T-helper 17 cell (primary cell): ENCODE measurements at regions not wholly inside any gene's neighbourhood (a gene's known extent, or its start where the extent isn't known, plus 50 kb on each side); places are given as distances from the start of the nearest gene placed in this dataset.
"Not testable (repeated sequence)": the region's sequence is repeated elsewhere in the genome, so short reads cannot be mapped to it uniquely, and the experiment has no call there.

ENCODE experiments used
- ATAC-seq: fragments of 150-1000 bp; cut with Tn5 transposase; 2 replicates; pipeline ENCODE4 v1.10.0; 2021; ENCODE audit warnings: mild to moderate bottlenecking, moderate library complexity
- DNase-seq, 3 donors: peaks; one replicate each; pipeline versions ENCODE4 v3.0.0 to v3.0.0-alpha.2; 2020 to 2021
- H3K9me3 ChIP-seq: one replicate; pipeline ENCODE4 v1.7.0; 2013; ENCODE audit warnings: low read length, mild to moderate bottlenecking; ENCODE audit not compliant: control insufficient read depth, poor library complexity, severe bottlenecking
- H3K27ac Mint-ChIP-seq: one replicate; pipeline ENCODE4 v1.8.0; 2022; ENCODE audit warnings: mild to moderate bottlenecking, moderate library complexity, mixed read lengths
- H3K27me3 Mint-ChIP-seq: one replicate; pipeline ENCODE4 v1.8.0; 2022; ENCODE audit warnings: mixed read lengths
- H3K36me3 Mint-ChIP-seq: one replicate; pipeline ENCODE4 v1.8.0; 2022; ENCODE audit warnings: low read depth, mixed read lengths
- H3K4me1 Mint-ChIP-seq: one replicate; pipeline ENCODE4 v1.8.0; 2022; ENCODE audit warnings: mild to moderate bottlenecking, mixed read lengths
- H3K4me3 Mint-ChIP-seq: one replicate; pipeline ENCODE4 v1.8.0; 2022; ENCODE audit warnings: mild to moderate bottlenecking, moderate library complexity, mixed read lengths

GRCh38 chr21:14685568-14685967 lies 139.5 kb upstream of the SAMSN1 start:
- DNase-seq (no peak), ATAC-seq (no peak)
- Mint-ChIP-seq H3K36me3 (peaks cover 5% of the 10 kb centered on the region), H3K4me3 (no peak overlapping the region), H3K27me3 (no peaks in the 10 kb centered on the region), H3K27ac (no peak overlapping the region), H3K4me1 (peaks cover 13% of the 10 kb centered on the region)
- H3K9me3 ChIP-seq: no peaks in the 10 kb centered on the region

GRCh38 chr21:14684071-14684470 lies 138.0 kb upstream of the SAMSN1 start:
- Mint-ChIP-seq H3K36me3 (peaks cover 2% of the 10 kb centered on the region), H3K4me3 (no peak overlapping the region), H3K4me1 (peaks cover 13% of the 10 kb centered on the region), H3K27ac (no peak overlapping the region), H3K27me3 (no peaks in the 10 kb centered on the region)
- ATAC-seq (no peak), DNase-seq (no peak)
- H3K9me3 ChIP-seq: no peaks in the 10 kb centered on the region

- H3K27me3 Mint-ChIP-seq: no peaks in the 10 kb centered on the region
- ATAC-seq (no peak), DNase-seq (no peak)
- H3K9me3 ChIP-seq: no peaks in the 10 kb centered on the region
- peaks cover 2% of the 10 kb centered on the region for H3K36me3 Mint-ChIP-seq
- no peak overlapping the region for H3K4me3 Mint-ChIP-seq
- H3K27ac Mint-ChIP-seq: peak overlapping the region; percentile 49
- peaks cover 13% of the 10 kb centered on the region for H3K4me1 Mint-ChIP-seq
Observed at GRCh38 chr21:14683063-14683462, 136.9 kb upstream of the SAMSN1 start.

GRCh38 chr21:14678973-14679574 lies 133.0 kb upstream of the SAMSN1 start:
- no peaks in the 10 kb centered on the region for H3K9me3 ChIP-seq
- DNase-seq (no peak), ATAC-seq (no peak)
- H3K36me3 Mint-ChIP-seq: peaks cover 2% of the 10 kb centered on the region
- no peak overlapping the region for H3K27ac Mint-ChIP-seq
- no peak overlapping the region for H3K4me3 Mint-ChIP-seq
- H3K27me3 Mint-ChIP-seq: no peaks in the 10 kb centered on the region
- H3K4me1 Mint-ChIP-seq: peaks cover 20% of the 10 kb centered on the region

- Mint-ChIP-seq H3K27ac (peak overlapping the region; percentile 96), H3K27me3 (no peaks in the 10 kb centered on the region), H3K36me3 (no peaks in the 10 kb centered on the region), H3K4me3 (no peak overlapping the region), H3K4me1 (peaks cover 21% of the 10 kb centered on the region)
- ATAC-seq (no peak), DNase-seq (no peak)
- H3K9me3 ChIP-seq: no peaks in the 10 kb centered on the region
Observed at GRCh38 chr21:14677639-14678179, 131.6 kb upstream of the SAMSN1 start.

- peak overlapping the region; percentile 81 for H3K4me3 Mint-ChIP-seq
- ATAC-seq: no peak
- no peaks in the 10 kb centered on the region for H3K9me3 ChIP-seq
- H3K27me3 Mint-ChIP-seq: no peaks in the 10 kb centered on the region
- H3K27ac Mint-ChIP-seq: peak overlapping the region; percentile 96
- DNase-seq: no peak
- no peaks in the 10 kb centered on the region for H3K36me3 Mint-ChIP-seq
- H3K4me1 Mint-ChIP-seq: peaks cover 18% of the 10 kb centered on the region
Observed at GRCh38 chr21:14677013-14677412, 130.9 kb upstream of the SAMSN1 start.

- no peaks in the 10 kb centered on the region for H3K36me3 Mint-ChIP-seq
- H3K9me3 ChIP-seq: no peaks in the 10 kb centered on the region
- ATAC-seq: peak; percentile 88
- H3K27ac Mint-ChIP-seq: peak overlapping the region; percentile 96
- H3K4me3 Mint-ChIP-seq: peak overlapping the region; percentile 81
- H3K4me1 Mint-ChIP-seq: peaks cover 18% of the 10 kb centered on the region
- no peaks in the 10 kb centered on the region for H3K27me3 Mint-ChIP-seq
- no peak for DNase-seq
Observed at GRCh38 chr21:14675774-14676530, 129.8 kb upstream of the SAMSN1 start.

- H3K27ac Mint-ChIP-seq: no peak overlapping the region
- peaks cover 18% of the 10 kb centered on the region for H3K4me1 Mint-ChIP-seq
- H3K4me3 Mint-ChIP-seq: no peak overlapping the region
- no peak for ATAC-seq
- no peak for DNase-seq
- H3K27me3 Mint-ChIP-seq: no peaks in the 10 kb centered on the region
- H3K36me3 Mint-ChIP-seq: no peaks in the 10 kb centered on the region
- no peaks in the 10 kb centered on the region for H3K9me3 ChIP-seq
Observed at GRCh38 chr21:14673649-14674048, 127.5 kb upstream of the SAMSN1 start.

- Mint-ChIP-seq H3K4me3 (no peak overlapping the region), H3K4me1 (peaks cover 18% of the 10 kb centered on the region), H3K36me3 (no peaks in the 10 kb centered on the region), H3K27ac (no peak overlapping the region), H3K27me3 (no peaks in the 10 kb centered on the region)
- ATAC-seq (no peak), DNase-seq (no peak)
- no peaks in the 10 kb centered on the region for H3K9me3 ChIP-seq
Observed at GRCh38 chr21:14672466-14672865, 126.4 kb upstream of the SAMSN1 start.

- no peak overlapping the region for H3K27ac Mint-ChIP-seq
- H3K9me3 ChIP-seq: no peaks in the 10 kb centered on the region
- no peaks in the 10 kb centered on the region for H3K36me3 Mint-ChIP-seq
- no peak for DNase-seq
- H3K27me3 Mint-ChIP-seq: no peaks in the 10 kb centered on the region
- peaks cover 6% of the 10 kb centered on the region for H3K4me1 Mint-ChIP-seq
- ATAC-seq: no peak
- no peak overlapping the region for H3K4me3 Mint-ChIP-seq
Observed at GRCh38 chr21:14670409-14670808, 124.3 kb upstream of the SAMSN1 start.

- not testable (repeated sequence) for H3K4me3 Mint-ChIP-seq, H3K9me3 ChIP-seq, H3K36me3 Mint-ChIP-seq, H3K27me3 Mint-ChIP-seq, H3K27ac Mint-ChIP-seq, H3K4me1 Mint-ChIP-seq, ATAC-seq, DNase-seq
Observed at GRCh38 chr21:14669092-14669491, 123.0 kb upstream of the SAMSN1 start.

GRCh38 chr21:14657241-14658008 lies 111.3 kb upstream of the SAMSN1 start:
- DNase-seq: no peak
- no peak for ATAC-seq
- Mint-ChIP-seq H3K36me3 (no peaks in the 10 kb centered on the region), H3K27ac (no peak overlapping the region), H3K27me3 (no peaks in the 10 kb centered on the region), H3K4me1 (peaks cover 4% of the 10 kb centered on the region), H3K4me3 (no peak overlapping the region)
- no peaks in the 10 kb centered on the region for H3K9me3 ChIP-seq

- DNase-seq: no peak
- peaks cover 2% of the 10 kb centered on the region for H3K36me3 Mint-ChIP-seq
- H3K27me3 Mint-ChIP-seq: no peaks in the 10 kb centered on the region
Observed at GRCh38 chr21:14646893-14647292, 100.8 kb upstream of the SAMSN1 start.

More at GRCh38 chr21:14646893-14647292, 100.8 kb upstream of the SAMSN1 start:
- no peaks in the 10 kb centered on the region for H3K9me3 ChIP-seq
- Mint-ChIP-seq H3K4me3 (no peak overlapping the region), H3K27ac (no peak overlapping the region), H3K4me1 (peaks cover 2% of the 10 kb centered on the region)
- ATAC-seq: no peak
